A673 (cell line): ENCODE measurements at regions not wholly inside any gene's neighbourhood (a gene's known extent, or its start where the extent isn't known, plus 50 kb on each side); places are given as distances from the start of the nearest gene placed in this dataset.

Source experiments
- BruUV-seq: library from RNA; stranded (reverse); fragments of 400-500 nt; replicated peaks from 2 replicates; lab custom pipeline; 2021; lab: Mats Ljungman, UMichigan
- CTCF ChIA-PET: fragments of 300-600 bp; sonication (Branson Sonifier 250); formaldehyde crosslinking; loops from one replicate; lab custom pipeline; 2022; ENCODE audit warnings: antibody characterized with exemption; lab: Charles Lee
- POLR2A ChIA-PET: fragments of 300-600 bp; sonication (Branson Sonifier 250); formaldehyde crosslinking; loops from one replicate; lab custom pipeline; 2022; ENCODE audit warnings: antibody characterized with exemption; ENCODE audit not compliant: low non-redundant PET; lab: Charles Lee
- DNase-seq: peaks from one replicate; pipeline ENCODE4 v3.0.0-alpha.2; 2015; ENCODE audit warnings: low spot score
- H3K27ac ChIP-seq: fragments of 200-600 bp; sonication (generic); 2 replicates; pipeline ENCODE4 v1.5.1; 2016; ENCODE audit warnings: mixed run types, low read depth, mild to moderate bottlenecking, mixed read lengths, antibody characterized with exemption, low read length; ENCODE audit not compliant: poor library complexity, severe bottlenecking
- H3K27me3 ChIP-seq: fragments of 200-600 bp; sonication (generic); replicated peaks from 2 replicates; pipeline ENCODE4 v1.6.1; 2017; ENCODE audit warnings: mixed run types, low read depth, mild to moderate bottlenecking, mixed read lengths, antibody characterized with exemption, low read length; ENCODE audit not compliant: insufficient read depth, poor library complexity
- H3K36me3 ChIP-seq: fragments of 200-600 bp; sonication (generic); 2 replicates; pipeline ENCODE4 v1.6.1; 2016; ENCODE audit warnings: mixed run types, mild to moderate bottlenecking, mixed read lengths, antibody characterized with exemption, low read length; ENCODE audit not compliant: insufficient read depth, poor library complexity, severe bottlenecking
- H3K4me1 ChIP-seq: fragments of 200-600 bp; sonication (generic); 2 replicates; pipeline ENCODE4 v1.6.1; 2017; ENCODE audit warnings: mixed run types, mild to moderate bottlenecking, mixed read lengths, antibody characterized with exemption, low read length; ENCODE audit not compliant: insufficient read depth, poor library complexity, severe bottlenecking
- H3K4me3 ChIP-seq: fragments of 200-600 bp; sonication (generic); 2 replicates; pipeline ENCODE4 v1.5.1; 2016; ENCODE audit warnings: low read depth, mixed run types, mild to moderate bottlenecking, mixed read lengths, low read length; ENCODE audit not compliant: poor library complexity, severe bottlenecking
- H3K9me3 ChIP-seq: fragments of 200-600 bp; sonication (generic); 2 replicates; pipeline ENCODE4 v1.6.1; 2016; ENCODE audit warnings: mixed run types, low read depth, mild to moderate bottlenecking, mixed read lengths, antibody characterized with exemption, low read length; ENCODE audit not compliant: poor library complexity, severe bottlenecking
- EZH2 ChIP-seq: fragments of 200-600 bp; sonication (generic); IDR thresholded peaks from 2 replicates; pipeline ENCODE4 v1.6.1; 2017; ENCODE audit warnings: borderline replicate concordance, low read depth, mild to moderate bottlenecking, mixed read lengths, antibody characterized with exemption, low read length; ENCODE audit not compliant: poor library complexity, severe bottlenecking
- intact Hi-C: fragments of 100-400 bp; cut with micrococcal nuclease; formaldehyde crosslinking; loops from one replicate; pipeline ENCODE4 v1.10.0; 2022; ENCODE audit not compliant: unreplicated experiment
- TF ChIP-seq, protein P1 (sequence below): fragments of 300-800, 200-600 bp; sonication (generic); conservative IDR thresholded peaks from 2 replicates; pipeline ENCODE4 v1.5.1; 2017; ENCODE audit warnings: low read depth, mild to moderate bottlenecking, antibody characterized with exemption, low read length, moderate library complexity, mixed read lengths

DNA sequence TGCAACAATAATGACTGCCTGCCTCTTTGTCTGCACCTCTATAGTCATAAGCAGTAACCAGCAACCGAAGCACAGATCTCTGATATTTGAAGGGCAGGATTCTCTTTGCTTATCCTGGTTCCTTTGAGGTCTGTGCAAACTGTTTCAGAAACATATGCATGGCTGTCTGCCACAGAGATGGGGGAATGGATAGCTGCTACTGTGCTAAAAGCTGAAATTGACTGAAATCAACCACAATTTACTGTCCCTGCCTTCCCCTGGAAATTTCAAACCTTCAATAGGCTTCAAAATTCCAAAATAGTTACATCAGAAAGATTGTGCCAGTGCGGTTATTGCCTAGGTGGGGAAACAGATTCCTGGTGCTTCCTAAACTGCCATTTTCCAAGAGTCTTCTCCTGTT, 136.8 kb upstream of the GORAB start:
- BruUV-seq, result no TSS peak
- TF ChIP-seq, protein P1, sequence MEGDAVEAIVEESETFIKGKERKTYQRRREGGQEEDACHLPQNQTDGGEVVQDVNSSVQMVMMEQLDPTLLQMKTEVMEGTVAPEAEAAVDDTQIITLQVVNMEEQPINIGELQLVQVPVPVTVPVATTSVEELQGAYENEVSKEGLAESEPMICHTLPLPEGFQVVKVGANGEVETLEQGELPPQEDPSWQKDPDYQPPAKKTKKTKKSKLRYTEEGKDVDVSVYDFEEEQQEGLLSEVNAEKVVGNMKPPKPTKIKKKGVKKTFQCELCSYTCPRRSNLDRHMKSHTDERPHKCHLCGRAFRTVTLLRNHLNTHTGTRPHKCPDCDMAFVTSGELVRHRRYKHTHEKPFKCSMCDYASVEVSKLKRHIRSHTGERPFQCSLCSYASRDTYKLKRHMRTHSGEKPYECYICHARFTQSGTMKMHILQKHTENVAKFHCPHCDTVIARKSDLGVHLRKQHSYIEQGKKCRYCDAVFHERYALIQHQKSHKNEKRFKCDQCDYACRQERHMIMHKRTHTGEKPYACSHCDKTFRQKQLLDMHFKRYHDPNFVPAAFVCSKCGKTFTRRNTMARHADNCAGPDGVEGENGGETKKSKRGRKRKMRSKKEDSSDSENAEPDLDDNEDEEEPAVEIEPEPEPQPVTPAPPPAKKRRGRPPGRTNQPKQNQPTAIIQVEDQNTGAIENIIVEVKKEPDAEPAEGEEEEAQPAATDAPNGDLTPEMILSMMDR, result no peak
- no peak for TF ChIP-seq EZH2
- Histone ChIP-seq H3K4me1 (no peaks in the 10 kb centered on the region), H3K4me3 (no peak overlapping the region), H3K27ac (no peak overlapping the region), H3K9me3 (no peaks in the 10 kb centered on the region), H3K27me3 (peaks cover 14% of the 10 kb centered on the region), H3K36me3 (no peaks in the 10 kb centered on the region)
- DNase-seq, result no peak
- POLR2A ChIA-PET, result no interaction called here
- CTCF ChIA-PET, result no interaction called here
- intact Hi-C loops, result no loop called here

DNA sequence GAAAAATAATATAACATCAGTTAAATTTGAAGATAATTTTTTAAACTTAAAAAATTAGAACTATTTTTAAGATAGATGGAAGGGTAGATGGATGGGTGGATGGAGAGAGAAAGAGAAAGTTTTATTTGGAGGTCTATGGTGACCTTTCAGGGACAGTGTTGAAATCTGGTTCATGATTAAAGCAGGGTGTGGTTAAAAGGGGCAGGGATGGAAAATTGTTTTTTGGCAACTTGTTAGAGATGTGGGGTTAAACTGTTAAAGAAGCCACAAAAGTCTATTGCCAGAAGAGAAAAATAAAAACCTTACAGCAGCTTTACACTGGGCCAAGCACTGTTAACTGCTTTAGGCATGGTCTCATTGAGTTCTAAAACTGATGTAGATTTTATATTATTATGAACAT, 134.9 kb upstream of the GORAB start:
- no TSS peak for BruUV-seq
- POLR2A ChIA-PET, result no interaction called here

DNA sequence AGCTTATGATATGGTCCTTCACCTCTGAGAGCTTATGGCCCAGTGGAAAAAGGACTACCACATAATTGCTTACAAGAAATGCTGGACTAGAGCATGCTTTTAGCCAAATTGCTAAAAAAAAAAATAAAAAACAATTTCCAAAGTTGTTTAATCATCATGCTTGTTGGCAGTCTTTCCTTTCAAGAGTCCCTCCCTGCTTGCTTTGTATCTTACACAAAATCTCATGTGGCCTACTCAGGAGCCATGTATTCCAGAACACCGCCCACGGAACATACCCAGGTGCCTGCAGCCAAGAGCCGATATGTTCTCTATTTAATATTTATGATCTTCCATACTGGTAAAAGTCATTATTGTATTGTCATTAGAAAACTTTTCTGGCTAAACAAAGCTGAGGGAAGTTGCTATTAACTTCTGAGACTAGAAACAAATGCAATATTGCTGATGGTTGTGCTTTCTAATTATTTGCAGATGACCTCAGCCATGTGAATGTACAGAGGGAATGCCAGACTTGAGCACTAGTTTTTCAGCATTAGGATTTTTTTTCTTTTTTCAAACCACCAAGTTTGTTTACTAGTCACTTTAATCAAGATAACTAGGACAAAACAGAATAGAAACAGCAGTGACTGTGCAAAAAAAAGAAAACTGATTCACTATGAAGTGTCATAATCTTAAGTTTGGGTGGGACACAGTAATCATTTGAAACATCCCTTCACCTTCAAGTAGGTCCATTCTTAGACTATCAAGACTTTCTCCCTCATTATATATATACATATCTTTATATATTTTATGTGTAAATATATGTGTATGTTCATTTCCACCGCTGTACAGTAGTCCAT, 129.3 kb upstream of the GORAB start:
- no TSS peak for BruUV-seq
- TF ChIP-seq, protein P1, result no peak
- no peak for TF ChIP-seq EZH2
- Histone ChIP-seq H3K4me1 (no peaks in the 10 kb centered on the region), H3K27me3 (no peaks in the 10 kb centered on the region), H3K9me3 (no peaks in the 10 kb centered on the region), H3K4me3 (no peak overlapping the region), H3K36me3 (no peaks in the 10 kb centered on the region), H3K27ac (no peak overlapping the region)
- no peak for DNase-seq
- ChIA-PET CTCF (no interaction called here), POLR2A (no interaction called here)
- intact Hi-C loops, result no loop called here

More for the DNA sequence above, 134.9 kb upstream of the GORAB start:
- peaks cover 9% of the 10 kb centered on the region for H3K27me3 ChIP-seq
- DNase-seq, result no peak
- CTCF ChIA-PET, result no interaction called here
- intact Hi-C loops, result no loop called here
- H3K4me1 ChIP-seq, result no peaks in the 10 kb centered on the region
- H3K4me3 ChIP-seq, result no peak overlapping the region
- no peak overlapping the region for H3K27ac ChIP-seq
- H3K9me3 ChIP-seq, result no peaks in the 10 kb centered on the region
- no peak for TF ChIP-seq EZH2
- TF ChIP-seq, protein P1, result no peak
- H3K36me3 ChIP-seq, result no peaks in the 10 kb centered on the region
